ENCODE measurements at regions not wholly inside any gene's neighbourhood (a gene's known extent, or its start where the extent isn't known, plus 50 kb on each side); places are given as distances from the start of the nearest gene placed in this dataset.

GRCh38 chr6:4670290-4670689 lies 105.9 kb upstream of the CDYL start:
- H3K9me3 ChIP-seq: no peaks in the 10 kb centered on the region
- H3K4me3 ChIP-seq: no peak overlapping the region
- H3K36me3 ChIP-seq: no peaks in the 10 kb centered on the region
- no peak for TF ChIP-seq CTCF (IDR thresholded peaks at IDR 0.05)
- no peak for ATAC-seq
- H3K4me1 ChIP-seq: no peaks in the 10 kb centered on the region
- DNase-seq: no peak
- H3K27me3 ChIP-seq (ENCODE audit: low read depth): no peaks in the 10 kb centered on the region
- no peak overlapping the region for H3K27ac ChIP-seq
- intact Hi-C loops (cut with DNase I): no loop called here

DNA sequence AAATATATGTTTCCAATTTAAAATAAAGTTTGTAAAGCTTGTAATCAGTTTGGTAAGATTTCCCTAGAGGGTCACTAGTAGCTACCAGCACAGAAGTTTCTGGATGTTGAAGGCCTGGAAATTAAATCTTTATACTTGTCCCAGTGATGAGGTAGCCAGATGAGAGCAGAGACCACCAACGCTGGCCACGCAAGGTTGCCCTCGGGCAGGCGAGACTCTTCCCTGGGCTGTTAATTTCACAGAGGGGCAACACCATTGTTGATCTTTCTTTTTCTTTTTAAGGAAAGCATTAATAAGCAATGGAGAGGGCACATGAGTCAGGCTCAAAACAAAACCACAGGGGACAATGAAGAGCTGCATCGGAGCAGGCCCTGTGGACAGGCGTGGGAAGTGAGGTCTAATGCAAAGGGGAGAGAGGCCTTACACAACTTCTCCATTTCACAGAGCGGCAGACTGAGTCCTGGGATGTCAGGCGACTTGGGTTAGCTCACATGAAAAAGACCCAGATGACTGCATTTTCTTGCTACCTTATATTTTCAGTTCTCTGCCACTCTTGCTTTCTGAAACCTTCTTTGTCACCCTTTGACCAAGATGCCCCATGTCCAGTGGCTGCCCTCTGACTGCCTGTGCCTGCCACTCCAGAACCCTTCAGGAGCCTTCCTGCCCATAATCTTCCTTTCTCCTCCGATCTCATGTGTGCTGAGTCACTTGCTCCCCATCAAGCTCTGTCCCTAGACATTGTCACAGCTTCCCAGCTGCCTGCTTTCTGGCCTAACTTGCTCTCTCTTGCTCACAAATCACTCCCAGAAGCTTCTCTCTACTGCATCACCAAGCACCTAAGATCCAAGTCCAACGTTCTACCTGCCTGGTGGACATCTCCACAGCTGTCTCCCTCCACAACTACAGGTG lies 107.7 kb upstream of the CDYL start:
- ATAC-seq: no peak
- Histone ChIP-seq H3K36me3 (no peaks in the 10 kb centered on the region), H3K27ac (no peak overlapping the region), H3K4me1 (no peaks in the 10 kb centered on the region), H3K9me3 (no peaks in the 10 kb centered on the region), H3K27me3 (ENCODE audit: low read depth) (no peaks in the 10 kb centered on the region), H3K4me3 (no peak overlapping the region)
- no peak for DNase-seq
- intact Hi-C loops (cut with DNase I): no loop called here
- no peak for TF ChIP-seq CTCF (IDR thresholded peaks at IDR 0.05)

GRCh38 chr6:4667591-4667990 lies 108.6 kb upstream of the CDYL start:
- intact Hi-C loops (cut with DNase I): no loop called here
- no peak for TF ChIP-seq CTCF (IDR thresholded peaks at IDR 0.05)
- no peak for ATAC-seq

GRCh38 chr6:4666886-4667513 lies 109.2 kb upstream of the CDYL start:
- no peak for TF ChIP-seq CTCF (IDR thresholded peaks at IDR 0.05)
- Histone ChIP-seq H3K4me1 (no peaks in the 10 kb centered on the region), H3K36me3 (no peaks in the 10 kb centered on the region), H3K27me3 (ENCODE audit: low read depth) (no peaks in the 10 kb centered on the region), H3K9me3 (no peaks in the 10 kb centered on the region), H3K27ac (no peak overlapping the region), H3K4me3 (no peak overlapping the region)
- DNase-seq (no peak), ATAC-seq (no peak)
- intact Hi-C loops (cut with DNase I): no loop called here

More at GRCh38 chr6:4667591-4667990, 108.6 kb upstream of the CDYL start:
- Histone ChIP-seq H3K9me3 (no peaks in the 10 kb centered on the region), H3K4me3 (no peak overlapping the region), H3K27ac (no peak overlapping the region), H3K36me3 (no peaks in the 10 kb centered on the region), H3K27me3 (ENCODE audit: low read depth) (no peaks in the 10 kb centered on the region), H3K4me1 (no peaks in the 10 kb centered on the region)
- DNase-seq: no peak

GRCh38 chr6:4665489-4666417 lies 110.5 kb upstream of the CDYL start:
- no peaks in the 10 kb centered on the region for H3K9me3 ChIP-seq
- no peak overlapping the region for H3K27ac ChIP-seq
- H3K27me3 ChIP-seq (ENCODE audit: low read depth): no peaks in the 10 kb centered on the region
- no peaks in the 10 kb centered on the region for H3K36me3 ChIP-seq
- H3K4me3 ChIP-seq: no peak overlapping the region
- intact Hi-C loops (cut with DNase I): no loop called here
- no peak for TF ChIP-seq CTCF (IDR thresholded peaks at IDR 0.05)
- no peak for DNase-seq
- ATAC-seq: no peak
- no peaks in the 10 kb centered on the region for H3K4me1 ChIP-seq
